ENCODE measurements at regions not wholly inside any gene's neighbourhood (a gene's known extent, or its start where the extent isn't known, plus 50 kb on each side); places are given as distances from the start of the nearest gene placed in this dataset.

DNA sequence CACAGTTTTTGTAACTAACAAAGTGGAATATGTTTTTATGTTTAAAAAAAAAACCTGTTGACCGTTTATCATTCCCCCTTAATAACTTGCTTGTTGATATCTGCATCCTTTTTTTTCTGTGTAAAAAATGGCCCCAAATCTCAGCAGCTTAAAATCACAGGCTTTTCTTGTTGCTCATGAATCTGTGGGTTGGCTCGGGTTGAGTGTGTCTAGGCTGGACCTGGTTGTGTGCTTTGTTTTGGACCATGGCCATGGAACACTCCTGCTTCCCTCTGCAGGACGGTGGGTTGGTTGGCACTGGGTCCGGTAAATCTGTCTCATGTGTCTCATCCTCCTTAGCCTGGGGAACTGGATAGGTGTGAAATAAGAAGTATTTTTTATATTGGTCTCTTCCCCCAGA, 139.0 kb upstream of the LINC00305 start:
- H3K9ac ChIP-seq = no peak overlapping the region
- TF ChIP-seq CTCF (IDR thresholded peaks at IDR 0.05) = no peak
- no peak overlapping the region for H3K27ac ChIP-seq
- H3K79me2 ChIP-seq = no peaks in the 10 kb centered on the region
- no peak overlapping the region for H3K4me3 ChIP-seq (ENCODE audit: low read depth, low read length)
- no peaks in the 10 kb centered on the region for H3K4me1 ChIP-seq
- no peak overlapping the region for H3K4me2 ChIP-seq (ENCODE audit: low read length)
- H3K9me3 ChIP-seq (ENCODE audit: control insufficient read depth, low read length) = no peaks in the 10 kb centered on the region
- no peak overlapping the region for H2AFZ ChIP-seq
- H3K36me3 ChIP-seq (ENCODE audit: control insufficient read depth, insufficient read depth, low read length) = no peaks in the 10 kb centered on the region
- H3K27me3 ChIP-seq (ENCODE audit: control insufficient read depth, insufficient read depth, low read length) = no peaks in the 10 kb centered on the region

- no peaks in the 10 kb centered on the region for H3K9me3 ChIP-seq (ENCODE audit: control insufficient read depth, low read length)
- H3K9ac ChIP-seq = no peak overlapping the region
- no peak overlapping the region for H3K4me2 ChIP-seq (ENCODE audit: low read length)
These were observed 134.2 kb upstream of the LINC00305 start for GRCh38 chr18:64283059-64283458.

DNA sequence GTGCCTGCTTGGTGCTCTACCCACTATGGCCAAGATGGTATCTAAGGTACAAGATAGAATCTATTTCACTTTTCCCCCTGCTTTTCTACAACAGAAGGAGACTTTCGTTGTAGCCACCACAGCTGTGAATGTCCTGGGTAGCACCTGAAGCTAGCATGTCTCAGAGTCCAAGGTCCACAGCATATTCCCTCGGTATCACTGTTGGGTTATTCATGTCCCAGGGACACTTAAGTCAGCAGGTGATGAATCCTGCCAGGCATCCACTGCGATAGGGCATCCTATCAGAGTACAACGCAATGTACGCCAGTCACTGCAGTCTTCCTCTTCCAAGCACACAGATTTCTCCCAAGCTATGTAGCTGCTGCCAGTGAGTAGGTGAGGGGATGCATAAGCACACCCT, 129.1 kb upstream of the LINC00305 start:
- Histone ChIP-seq H2AFZ (no peak overlapping the region), H3K4me2 (ENCODE audit: low read length) (no peak overlapping the region), H3K9ac (no peak overlapping the region), H3K36me3 (ENCODE audit: control insufficient read depth, insufficient read depth, low read length) (no peaks in the 10 kb centered on the region), H3K4me1 (no peaks in the 10 kb centered on the region), H3K4me3 (ENCODE audit: low read depth, low read length) (no peak overlapping the region), H3K9me3 (ENCODE audit: control insufficient read depth, low read length) (no peaks in the 10 kb centered on the region), H3K27me3 (ENCODE audit: control insufficient read depth, insufficient read depth, low read length) (no peaks in the 10 kb centered on the region), H3K79me2 (no peaks in the 10 kb centered on the region), H3K27ac (no peak overlapping the region)
- no peak for TF ChIP-seq CTCF (IDR thresholded peaks at IDR 0.05)

More at GRCh38 chr18:64283059-64283458, 134.2 kb upstream of the LINC00305 start:
- TF ChIP-seq CTCF (IDR thresholded peaks at IDR 0.05) = no peak
- Histone ChIP-seq H3K36me3 (ENCODE audit: control insufficient read depth, insufficient read depth, low read length) (no peaks in the 10 kb centered on the region), H3K4me1 (no peaks in the 10 kb centered on the region), H3K27me3 (ENCODE audit: control insufficient read depth, insufficient read depth, low read length) (no peaks in the 10 kb centered on the region), H3K79me2 (no peaks in the 10 kb centered on the region), H3K27ac (no peak overlapping the region), H3K4me3 (ENCODE audit: low read depth, low read length) (no peak overlapping the region), H2AFZ (no peak overlapping the region)

DNA sequence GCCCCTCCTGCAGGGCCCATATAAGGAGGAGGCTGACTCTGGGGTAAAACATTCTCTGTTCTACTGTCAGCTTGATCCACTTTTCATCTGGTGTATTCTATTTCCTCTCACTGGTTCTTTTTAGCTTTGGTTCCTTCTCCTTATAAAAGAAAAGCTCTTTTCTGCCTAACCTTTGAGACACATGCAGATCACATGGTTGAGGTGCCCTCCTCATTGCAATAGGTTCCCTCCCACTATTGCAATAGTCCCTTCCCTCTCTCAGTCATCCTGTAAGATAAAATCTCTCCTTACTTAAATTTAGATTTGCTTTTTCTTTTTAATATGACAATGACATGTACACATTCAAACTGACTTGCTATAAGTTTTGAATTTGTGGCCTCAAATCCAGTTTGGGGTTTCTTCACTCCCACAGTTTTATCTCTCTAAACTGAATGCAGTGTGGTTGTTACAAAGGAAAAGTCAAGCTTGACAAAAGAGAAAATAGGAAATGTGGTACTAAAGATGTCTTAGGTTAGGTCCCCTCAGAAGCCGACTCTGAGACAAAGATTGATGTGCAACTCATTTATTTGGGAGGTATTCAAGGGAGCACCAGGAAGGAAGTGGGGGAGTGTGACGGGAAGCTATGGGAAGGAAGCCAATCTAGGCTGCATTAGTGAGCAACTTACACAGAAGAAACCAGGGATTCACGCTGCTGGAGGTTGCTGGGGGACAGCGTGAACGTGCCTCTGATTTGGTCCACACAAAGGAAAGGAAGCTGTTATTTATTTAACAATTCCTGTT, 127.6 kb upstream of the LINC00305 start:
- H3K9ac ChIP-seq = no peak overlapping the region
- no peaks in the 10 kb centered on the region for H3K27me3 ChIP-seq (ENCODE audit: control insufficient read depth, insufficient read depth, low read length)
- H2AFZ ChIP-seq = no peak overlapping the region
- no peaks in the 10 kb centered on the region for H3K36me3 ChIP-seq (ENCODE audit: control insufficient read depth, insufficient read depth, low read length)
- no peaks in the 10 kb centered on the region for H3K4me1 ChIP-seq
- TF ChIP-seq CTCF (IDR thresholded peaks at IDR 0.05) = no peak
- no peaks in the 10 kb centered on the region for H3K79me2 ChIP-seq
- H3K4me2 ChIP-seq (ENCODE audit: low read length) = no peak overlapping the region
- H3K4me3 ChIP-seq (ENCODE audit: low read depth, low read length) = no peak overlapping the region
- H3K27ac ChIP-seq = no peak overlapping the region
- H3K9me3 ChIP-seq (ENCODE audit: control insufficient read depth, low read length) = no peaks in the 10 kb centered on the region
